GM12891 (cell line): ENCODE measurements at regions not wholly inside any gene's neighbourhood (a gene's known extent, or its start where the extent isn't known, plus 50 kb on each side); places are given as distances from the start of the nearest gene placed in this dataset.

ENCODE experiments used
- PAX5 ChIP-seq: IDR thresholded peaks from 2 replicates; pipeline ENCODE4 v1.6.1; 2011; ENCODE audit warnings: low read length, moderate library complexity, mild to moderate bottlenecking; ENCODE audit not compliant: insufficient read depth, severe bottlenecking
- POLR2A ChIP-seq: IDR thresholded peaks from 2 replicates; pipeline ENCODE4 v1.6.1; 2011; ENCODE audit warnings: low read depth, low read length, control low read depth
- POLR2AphosphoS5 ChIP-seq: IDR thresholded peaks from 2 replicates; pipeline ENCODE4 v1.6.1; 2011; ENCODE audit warnings: low read depth, low read length, control low read depth
- POU2F2 ChIP-seq: IDR thresholded peaks from 2 replicates; pipeline ENCODE4 v1.6.1; 2011; ENCODE audit warnings: low read depth, mild to moderate bottlenecking, control low read depth, low read length, moderate library complexity
- SPI1 ChIP-seq: IDR thresholded peaks from 2 replicates; pipeline ENCODE4 v1.6.1; 2011; ENCODE audit warnings: low read depth, low read length, control low read depth
- TAF1 ChIP-seq: IDR thresholded peaks from 2 replicates; pipeline ENCODE4 v1.6.1; 2011; ENCODE audit warnings: low read depth, low read length, control low read depth

GRCh38 chr10:121416071-121416470, 182.2 kb downstream of the FGFR2 start:
- TF ChIP-seq POLR2A (no peak), POLR2AphosphoS5 (no peak), SPI1 (no peak), PAX5 (no peak), POU2F2 (no peak), TAF1 (no peak)
